ENCODE measurements at regions not wholly inside any gene's neighbourhood (a gene's known extent, or its start where the extent isn't known, plus 50 kb on each side); places are given as distances from the start of the nearest gene placed in this dataset.

- TF ChIP-seq CTCF (IDR thresholded peaks at IDR 0.05; ENCODE audit: low read depth, low read length) (no peak), EZH2phosphoT487 (IDR thresholded peaks at IDR 0.05; ENCODE audit: low read depth) (no peak)
Measured at GRCh38 chrX:140928739-140929138, 73.7 kb upstream of the SPANXB1 start.
